IPS-18a (cell line): ENCODE measurements at regions not wholly inside any gene's neighbourhood (a gene's known extent, or its start where the extent isn't known, plus 50 kb on each side); places are given as distances from the start of the nearest gene placed in this dataset.

Source experiments
- H3K27ac ChIP-seq: one replicate; pipeline ENCODE4 v1.5.1; 2013; ENCODE audit warnings: low read length
- H3K27me3 ChIP-seq: one replicate; pipeline ENCODE4 v1.6.1; 2013; ENCODE audit warnings: mild to moderate bottlenecking, low read length; ENCODE audit not compliant: control insufficient read depth, insufficient read depth
- H3K36me3 ChIP-seq: one replicate; pipeline ENCODE4 v1.6.1; 2013; ENCODE audit warnings: low read depth, low read length; ENCODE audit not compliant: control insufficient read depth
- H3K4me1 ChIP-seq: one replicate; pipeline ENCODE4 v1.6.1; 2013; ENCODE audit warnings: low read depth, low read length; ENCODE audit not compliant: control insufficient read depth
- H3K4me3 ChIP-seq: one replicate; pipeline ENCODE4 v1.5.1; 2013; ENCODE audit warnings: low read length
- H3K9ac ChIP-seq: one replicate; pipeline ENCODE4 v1.6.1; 2013; ENCODE audit warnings: mild to moderate bottlenecking, low read length, moderate library complexity
- H3K9me3 ChIP-seq: one replicate; pipeline ENCODE4 v1.6.1; 2013; ENCODE audit warnings: low read depth, low read length; ENCODE audit not compliant: control insufficient read depth

DNA sequence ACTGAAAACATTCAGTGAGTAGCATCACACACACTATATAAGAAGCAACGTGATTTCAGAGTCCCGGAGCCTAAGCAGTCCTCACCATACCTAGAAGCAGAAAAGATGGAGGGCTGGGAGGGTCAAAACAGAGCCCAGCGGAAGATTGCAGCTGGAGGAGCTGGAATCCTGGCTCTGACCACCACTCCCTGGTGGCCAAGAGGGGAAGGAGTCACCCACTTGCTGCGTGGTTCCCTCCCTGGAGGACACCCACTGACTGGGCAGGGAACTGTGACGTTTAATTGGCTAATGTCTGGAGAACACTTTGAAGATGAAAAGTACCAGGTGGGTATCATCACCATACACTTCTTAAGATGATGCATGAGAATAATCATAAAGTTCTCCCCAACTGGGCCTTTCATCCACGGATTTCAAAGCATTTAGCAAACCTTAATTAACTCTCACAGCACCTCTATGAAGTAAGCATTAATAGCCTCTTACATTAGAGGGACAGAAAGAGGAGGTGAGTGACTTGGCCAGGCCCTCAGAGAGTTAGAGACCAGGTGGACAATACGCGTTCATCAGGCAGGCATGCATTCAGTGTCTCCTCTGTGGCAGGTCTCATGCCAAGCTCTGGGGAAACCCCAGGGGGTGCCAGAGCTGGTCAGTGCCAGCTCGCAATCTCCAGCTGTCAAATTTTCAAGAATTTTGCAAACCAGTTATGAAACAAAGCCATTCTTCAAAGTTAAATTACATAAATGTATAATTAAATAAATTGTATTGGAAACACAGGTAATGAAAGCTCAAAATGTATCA, 137.9 kb downstream of the AXIN2 start:
- H3K27ac ChIP-seq: no peak overlapping the region
- H3K36me3 ChIP-seq: no peaks in the 10 kb centered on the region
- H3K27me3 ChIP-seq: no peaks in the 10 kb centered on the region
- H3K9ac ChIP-seq: no peak overlapping the region
- no peak overlapping the region for H3K4me3 ChIP-seq
- no peaks in the 10 kb centered on the region for H3K4me1 ChIP-seq
- no peaks in the 10 kb centered on the region for H3K9me3 ChIP-seq

DNA sequence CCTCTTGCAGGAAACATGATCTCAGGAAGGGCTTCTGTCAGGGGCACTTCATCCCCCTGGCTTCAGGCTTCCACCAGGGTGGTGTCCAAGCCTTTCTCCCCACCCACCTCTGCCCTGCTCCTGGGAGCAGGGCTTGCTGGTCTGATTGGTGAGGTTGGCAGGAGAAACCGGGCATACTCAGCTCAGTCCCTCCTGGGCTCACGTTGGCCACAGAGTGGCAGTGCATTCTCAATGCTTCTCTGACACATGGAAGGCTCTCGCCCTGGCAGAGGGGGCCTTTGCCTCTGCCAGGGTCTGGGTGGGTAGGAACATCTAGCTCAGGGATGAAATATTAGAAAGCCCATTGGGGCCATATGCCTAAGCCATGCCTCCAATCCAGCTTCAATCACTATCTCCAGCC, 142.8 kb downstream of the AXIN2 start:
- no peak overlapping the region for H3K9ac ChIP-seq
- H3K9me3 ChIP-seq: no peaks in the 10 kb centered on the region
- no peaks in the 10 kb centered on the region for H3K27me3 ChIP-seq
- no peaks in the 10 kb centered on the region for H3K36me3 ChIP-seq
- no peaks in the 10 kb centered on the region for H3K4me1 ChIP-seq
- H3K27ac ChIP-seq: no peak overlapping the region
- H3K4me3 ChIP-seq: no peak overlapping the region

DNA sequence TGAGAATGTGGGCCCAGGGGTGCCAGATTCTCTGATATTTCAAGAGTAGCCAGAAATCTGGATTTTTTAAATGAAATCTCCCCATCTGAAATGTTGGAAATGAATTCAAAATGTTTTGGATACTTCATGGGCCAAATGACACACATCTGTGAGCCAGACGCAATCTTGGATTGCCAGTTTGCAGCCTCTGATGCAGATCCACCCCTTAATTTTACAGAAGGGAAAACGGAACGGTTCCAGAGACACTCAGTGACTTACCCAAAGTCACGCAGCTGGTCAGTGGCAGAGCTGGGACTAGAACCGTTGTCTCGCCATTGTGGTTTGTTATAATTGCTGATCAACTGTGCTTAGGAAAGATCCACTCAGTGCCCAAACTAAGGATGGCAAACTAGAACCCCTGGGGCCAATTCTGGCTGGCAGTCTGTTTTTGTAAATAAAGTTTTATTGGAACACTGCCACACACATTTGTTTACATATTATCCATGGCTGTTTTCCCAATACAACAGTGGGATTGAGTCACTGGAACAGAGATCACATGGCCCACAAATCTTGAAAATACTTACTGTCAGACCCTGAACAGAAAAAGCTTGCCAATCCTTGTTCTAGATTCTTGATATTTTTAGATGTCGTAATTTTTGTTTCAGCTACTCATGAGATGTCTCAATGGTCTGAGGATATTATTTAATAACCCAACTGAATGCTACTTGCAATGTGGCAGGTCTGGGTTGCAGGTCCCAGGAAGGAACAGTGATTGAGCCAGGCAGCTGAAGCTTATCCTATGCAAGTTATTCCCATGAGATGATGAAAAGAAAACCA, 143.8 kb downstream of the AXIN2 start:
- H3K9me3 ChIP-seq: no peaks in the 10 kb centered on the region
- no peak overlapping the region for H3K9ac ChIP-seq
- H3K27me3 ChIP-seq: no peaks in the 10 kb centered on the region
- H3K4me3 ChIP-seq: no peak overlapping the region
- H3K27ac ChIP-seq: no peak overlapping the region
- no peaks in the 10 kb centered on the region for H3K4me1 ChIP-seq
- H3K36me3 ChIP-seq: no peaks in the 10 kb centered on the region

DNA sequence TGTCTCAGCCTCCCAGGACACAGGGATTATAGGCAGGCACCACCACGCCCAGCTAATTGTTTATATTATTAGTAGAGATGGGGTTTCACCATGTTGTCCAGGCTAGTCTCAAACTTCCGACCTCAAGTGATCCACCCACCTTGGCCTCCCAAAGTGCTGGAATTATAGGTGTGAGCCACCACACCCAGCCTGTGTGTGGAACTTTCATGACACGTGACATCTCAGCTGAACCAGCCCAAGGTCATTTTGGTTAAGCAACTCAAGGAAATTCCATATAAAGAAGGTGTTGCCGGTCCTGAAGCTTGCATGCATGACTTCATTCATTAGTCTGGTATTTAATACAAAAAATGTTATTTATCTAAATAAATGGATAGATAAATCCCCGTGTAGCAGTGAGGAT, 145.5 kb downstream of the AXIN2 start:
- no peaks in the 10 kb centered on the region for H3K27me3 ChIP-seq
- H3K9ac ChIP-seq: no peak overlapping the region

DNA sequence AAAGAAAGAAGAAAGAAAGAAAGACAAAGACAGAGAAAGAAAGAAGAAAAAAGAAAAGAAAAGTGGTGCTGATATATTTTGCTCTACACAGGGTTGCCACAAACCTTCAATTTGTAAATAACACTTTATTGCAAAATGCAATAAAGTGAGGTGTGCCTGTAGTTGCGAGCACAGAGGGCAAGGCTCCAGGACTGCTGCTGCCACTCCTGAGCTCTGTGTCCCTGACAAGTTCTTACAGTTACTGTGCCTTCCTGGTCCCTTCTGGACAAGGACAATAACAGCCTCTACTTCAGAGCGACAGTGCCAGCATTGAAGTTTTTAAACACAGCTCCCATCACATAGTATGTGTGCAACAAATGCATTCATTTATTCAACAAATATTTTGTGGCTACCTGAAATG, 148.1 kb downstream of the AXIN2 start:
- no peaks in the 10 kb centered on the region for H3K27me3 ChIP-seq
- no peaks in the 10 kb centered on the region for H3K9me3 ChIP-seq
- H3K9ac ChIP-seq: no peak overlapping the region
- no peak overlapping the region for H3K27ac ChIP-seq
- no peaks in the 10 kb centered on the region for H3K36me3 ChIP-seq
- no peaks in the 10 kb centered on the region for H3K4me1 ChIP-seq
- H3K4me3 ChIP-seq: no peak overlapping the region

More for the DNA sequence above, 145.5 kb downstream of the AXIN2 start:
- Histone ChIP-seq H3K9me3 (no peaks in the 10 kb centered on the region), H3K4me3 (no peak overlapping the region), H3K36me3 (no peaks in the 10 kb centered on the region), H3K27ac (no peak overlapping the region), H3K4me1 (no peaks in the 10 kb centered on the region)

DNA sequence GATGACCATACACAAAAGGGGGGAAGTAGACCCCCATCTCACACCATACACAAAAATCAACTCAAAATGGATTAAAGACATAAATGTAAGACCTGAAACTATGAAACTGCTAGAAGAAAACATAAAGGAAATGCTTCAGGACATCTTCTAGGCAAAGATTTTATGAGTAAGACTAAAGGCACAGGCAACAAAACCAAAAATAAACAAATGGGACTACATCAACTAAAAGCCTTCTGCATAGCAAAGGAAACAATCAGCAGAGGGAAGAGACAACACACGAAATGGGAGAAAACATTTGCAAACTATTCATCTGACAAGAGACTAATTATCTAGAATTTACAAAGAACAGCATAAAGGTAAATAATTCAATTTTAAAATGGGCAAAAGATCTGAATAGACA, 152.1 kb downstream of the AXIN2 start:
- no peak overlapping the region for H3K9ac ChIP-seq
- H3K9me3 ChIP-seq: no peaks in the 10 kb centered on the region
- no peaks in the 10 kb centered on the region for H3K4me1 ChIP-seq
- H3K36me3 ChIP-seq: no peaks in the 10 kb centered on the region
- no peak overlapping the region for H3K4me3 ChIP-seq
- no peaks in the 10 kb centered on the region for H3K27me3 ChIP-seq
- no peak overlapping the region for H3K27ac ChIP-seq

DNA sequence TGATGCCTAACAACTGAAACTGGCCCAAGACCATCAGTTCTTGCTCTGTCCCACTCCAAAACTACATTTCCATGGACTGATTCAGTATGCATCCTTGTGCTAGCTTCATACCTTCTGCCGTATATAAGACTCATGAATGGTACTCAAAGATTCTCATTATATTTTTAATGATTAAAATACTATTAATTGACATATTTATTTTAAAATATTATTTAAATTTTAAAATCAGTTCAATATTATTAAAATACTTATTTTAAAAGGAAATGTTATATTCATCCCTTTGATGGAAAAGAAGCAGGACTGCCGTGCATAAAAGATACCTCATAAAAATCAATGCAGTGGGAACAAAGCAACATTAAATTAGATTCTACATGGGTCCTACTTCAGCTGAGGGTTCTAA, 153.4 kb downstream of the AXIN2 start:
- H3K4me1 ChIP-seq: no peaks in the 10 kb centered on the region
- H3K36me3 ChIP-seq: no peaks in the 10 kb centered on the region
- no peak overlapping the region for H3K4me3 ChIP-seq
- no peak overlapping the region for H3K9ac ChIP-seq
- no peaks in the 10 kb centered on the region for H3K9me3 ChIP-seq
- no peak overlapping the region for H3K27ac ChIP-seq
- H3K27me3 ChIP-seq: no peaks in the 10 kb centered on the region

DNA sequence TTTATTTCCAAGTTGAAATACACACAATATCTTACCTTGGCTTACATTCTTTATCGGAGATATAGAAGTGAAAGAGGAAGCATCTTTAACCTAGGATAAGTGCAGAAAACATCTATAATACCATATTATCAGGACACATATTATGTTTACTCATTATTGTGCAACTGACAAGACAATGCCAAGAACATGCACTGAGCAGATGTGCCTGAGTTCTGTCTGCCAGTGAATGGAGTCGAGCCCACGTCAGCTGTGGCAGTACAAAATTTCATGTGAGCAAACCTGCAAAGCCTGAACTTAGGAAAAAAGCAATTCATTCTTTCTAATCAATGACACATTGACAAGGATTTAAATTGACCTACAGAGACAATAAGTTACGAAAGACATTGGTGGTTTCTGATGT, 154.4 kb downstream of the AXIN2 start:
- Histone ChIP-seq H3K9ac (no peak overlapping the region), H3K36me3 (no peaks in the 10 kb centered on the region), H3K4me1 (no peaks in the 10 kb centered on the region), H3K27ac (no peak overlapping the region), H3K27me3 (no peaks in the 10 kb centered on the region), H3K9me3 (no peaks in the 10 kb centered on the region), H3K4me3 (no peak overlapping the region)

DNA sequence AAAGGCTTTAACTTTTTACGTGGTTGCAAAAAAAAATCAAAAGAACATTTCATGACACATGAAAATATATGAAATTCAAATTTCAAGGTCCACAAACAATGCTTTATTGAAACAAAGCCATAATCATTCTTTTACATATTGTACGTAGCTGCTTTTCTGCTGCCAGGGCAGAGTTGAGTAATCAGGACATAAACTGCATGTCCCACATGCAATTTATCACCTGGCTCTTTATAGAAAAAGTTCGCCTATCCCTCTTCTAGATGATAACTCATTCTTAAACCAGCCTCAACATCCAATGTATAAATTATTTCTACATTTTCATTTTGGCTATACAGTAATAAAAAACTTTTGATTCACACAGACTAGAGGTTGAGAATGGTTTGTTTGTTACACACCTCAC, 154.9 kb downstream of the AXIN2 start:
- H3K9me3 ChIP-seq: no peaks in the 10 kb centered on the region
- H3K27me3 ChIP-seq: no peaks in the 10 kb centered on the region
- no peak overlapping the region for H3K9ac ChIP-seq
- no peak overlapping the region for H3K27ac ChIP-seq
- no peak overlapping the region for H3K4me3 ChIP-seq
- H3K36me3 ChIP-seq: no peaks in the 10 kb centered on the region
- peaks cover 2% of the 10 kb centered on the region for H3K4me1 ChIP-seq

DNA sequence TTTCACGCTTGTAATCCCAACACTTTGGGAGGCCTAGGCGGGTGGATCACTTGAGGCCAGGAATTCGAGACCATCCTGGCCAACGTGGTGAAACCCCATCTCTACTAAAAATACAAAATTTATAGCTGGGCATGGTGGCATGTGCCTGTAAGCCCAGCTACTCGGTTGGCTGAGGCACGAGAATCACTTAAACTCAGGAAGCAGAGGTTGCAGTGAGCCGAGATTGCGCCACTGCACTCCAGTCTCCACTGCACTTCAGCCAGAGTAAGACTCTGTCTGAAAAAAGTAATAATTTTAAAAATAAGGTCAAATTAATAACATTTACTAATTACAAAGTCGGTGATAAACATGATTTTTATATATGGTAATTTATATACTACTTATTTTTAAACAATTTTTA, 155.9 kb downstream of the AXIN2 start:
- H3K36me3 ChIP-seq: no peaks in the 10 kb centered on the region
- no peaks in the 10 kb centered on the region for H3K27me3 ChIP-seq

DNA sequence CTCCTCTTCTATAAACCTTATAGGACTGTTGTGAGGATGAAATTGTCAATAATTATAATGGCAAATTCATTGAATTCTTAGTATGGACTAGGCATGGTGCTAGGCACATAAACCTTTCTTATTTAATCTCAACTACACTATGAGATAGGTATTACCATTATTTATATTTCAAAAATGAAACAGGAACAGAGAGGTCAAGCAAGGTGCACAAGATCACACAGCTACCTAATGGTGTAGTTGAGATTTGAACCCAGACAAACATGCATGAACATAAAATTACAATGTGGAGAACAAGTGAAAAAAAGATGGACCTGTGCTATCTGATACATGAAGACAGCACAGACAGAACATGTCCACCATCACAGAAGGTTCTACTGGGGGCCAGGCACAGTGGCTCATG, 156.7 kb downstream of the AXIN2 start:
- no peaks in the 10 kb centered on the region for H3K27me3 ChIP-seq
- H3K9me3 ChIP-seq: no peaks in the 10 kb centered on the region
- H3K4me3 ChIP-seq: no peak overlapping the region
- no peak overlapping the region for H3K9ac ChIP-seq
- H3K36me3 ChIP-seq: no peaks in the 10 kb centered on the region
- no peak overlapping the region for H3K27ac ChIP-seq
- H3K4me1 ChIP-seq: peaks cover 5% of the 10 kb centered on the region

More for the DNA sequence above, 155.9 kb downstream of the AXIN2 start:
- Histone ChIP-seq H3K4me1 (peaks cover 5% of the 10 kb centered on the region), H3K9ac (no peak overlapping the region), H3K4me3 (no peak overlapping the region), H3K27ac (no peak overlapping the region), H3K9me3 (no peaks in the 10 kb centered on the region)

DNA sequence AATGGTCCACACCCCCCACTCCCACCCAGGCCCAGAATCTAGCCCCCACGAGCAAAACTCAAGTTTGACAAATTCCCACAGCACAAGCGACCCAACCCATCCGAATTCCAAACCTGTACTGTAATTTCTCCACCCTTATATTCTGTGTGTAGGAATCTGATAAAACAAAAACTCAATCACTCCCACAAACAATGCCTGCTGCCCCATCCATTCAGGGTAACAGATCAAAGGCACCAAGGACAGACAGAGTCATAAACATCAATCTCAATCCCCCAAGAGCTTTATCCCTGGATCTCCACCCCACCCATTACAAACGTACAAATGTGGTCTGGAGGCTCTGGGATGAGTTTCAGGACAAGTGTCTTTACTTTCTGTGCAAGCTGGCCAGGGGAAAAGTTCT, 157.8 kb downstream of the AXIN2 start:
- Histone ChIP-seq H3K9me3 (no peaks in the 10 kb centered on the region), H3K27me3 (no peaks in the 10 kb centered on the region)

More for the DNA sequence above, 157.8 kb downstream of the AXIN2 start:
- Histone ChIP-seq H3K27ac (no peak overlapping the region), H3K36me3 (no peaks in the 10 kb centered on the region), H3K4me1 (peaks cover 5% of the 10 kb centered on the region), H3K4me3 (no peak overlapping the region), H3K9ac (no peak overlapping the region)
